ENCODE measurements at regions not wholly inside any gene's neighbourhood (a gene's known extent, or its start where the extent isn't known, plus 50 kb on each side); places are given as distances from the start of the nearest gene placed in this dataset.

DNA sequence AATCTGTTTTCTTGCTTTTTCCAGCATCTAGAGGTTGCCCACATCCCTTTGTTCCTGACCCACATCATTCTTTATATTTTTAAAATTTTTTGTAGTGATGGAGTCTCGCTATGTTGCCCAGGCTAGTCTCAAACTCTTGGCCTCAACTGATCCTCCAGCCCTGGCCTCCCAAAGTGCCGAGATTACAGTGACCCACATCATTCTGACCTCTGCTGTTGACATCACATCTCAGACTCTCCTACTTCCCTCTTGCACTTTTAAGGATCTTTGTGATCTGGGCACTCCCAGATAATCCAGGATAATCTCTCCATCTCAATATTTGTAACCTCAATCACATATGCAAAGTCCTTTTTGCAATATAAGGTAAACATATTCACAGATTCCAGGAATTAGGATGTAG lies 266.6 kb downstream of the MEX3B start (continued):
- TF ChIP-seq, protein P1, sequence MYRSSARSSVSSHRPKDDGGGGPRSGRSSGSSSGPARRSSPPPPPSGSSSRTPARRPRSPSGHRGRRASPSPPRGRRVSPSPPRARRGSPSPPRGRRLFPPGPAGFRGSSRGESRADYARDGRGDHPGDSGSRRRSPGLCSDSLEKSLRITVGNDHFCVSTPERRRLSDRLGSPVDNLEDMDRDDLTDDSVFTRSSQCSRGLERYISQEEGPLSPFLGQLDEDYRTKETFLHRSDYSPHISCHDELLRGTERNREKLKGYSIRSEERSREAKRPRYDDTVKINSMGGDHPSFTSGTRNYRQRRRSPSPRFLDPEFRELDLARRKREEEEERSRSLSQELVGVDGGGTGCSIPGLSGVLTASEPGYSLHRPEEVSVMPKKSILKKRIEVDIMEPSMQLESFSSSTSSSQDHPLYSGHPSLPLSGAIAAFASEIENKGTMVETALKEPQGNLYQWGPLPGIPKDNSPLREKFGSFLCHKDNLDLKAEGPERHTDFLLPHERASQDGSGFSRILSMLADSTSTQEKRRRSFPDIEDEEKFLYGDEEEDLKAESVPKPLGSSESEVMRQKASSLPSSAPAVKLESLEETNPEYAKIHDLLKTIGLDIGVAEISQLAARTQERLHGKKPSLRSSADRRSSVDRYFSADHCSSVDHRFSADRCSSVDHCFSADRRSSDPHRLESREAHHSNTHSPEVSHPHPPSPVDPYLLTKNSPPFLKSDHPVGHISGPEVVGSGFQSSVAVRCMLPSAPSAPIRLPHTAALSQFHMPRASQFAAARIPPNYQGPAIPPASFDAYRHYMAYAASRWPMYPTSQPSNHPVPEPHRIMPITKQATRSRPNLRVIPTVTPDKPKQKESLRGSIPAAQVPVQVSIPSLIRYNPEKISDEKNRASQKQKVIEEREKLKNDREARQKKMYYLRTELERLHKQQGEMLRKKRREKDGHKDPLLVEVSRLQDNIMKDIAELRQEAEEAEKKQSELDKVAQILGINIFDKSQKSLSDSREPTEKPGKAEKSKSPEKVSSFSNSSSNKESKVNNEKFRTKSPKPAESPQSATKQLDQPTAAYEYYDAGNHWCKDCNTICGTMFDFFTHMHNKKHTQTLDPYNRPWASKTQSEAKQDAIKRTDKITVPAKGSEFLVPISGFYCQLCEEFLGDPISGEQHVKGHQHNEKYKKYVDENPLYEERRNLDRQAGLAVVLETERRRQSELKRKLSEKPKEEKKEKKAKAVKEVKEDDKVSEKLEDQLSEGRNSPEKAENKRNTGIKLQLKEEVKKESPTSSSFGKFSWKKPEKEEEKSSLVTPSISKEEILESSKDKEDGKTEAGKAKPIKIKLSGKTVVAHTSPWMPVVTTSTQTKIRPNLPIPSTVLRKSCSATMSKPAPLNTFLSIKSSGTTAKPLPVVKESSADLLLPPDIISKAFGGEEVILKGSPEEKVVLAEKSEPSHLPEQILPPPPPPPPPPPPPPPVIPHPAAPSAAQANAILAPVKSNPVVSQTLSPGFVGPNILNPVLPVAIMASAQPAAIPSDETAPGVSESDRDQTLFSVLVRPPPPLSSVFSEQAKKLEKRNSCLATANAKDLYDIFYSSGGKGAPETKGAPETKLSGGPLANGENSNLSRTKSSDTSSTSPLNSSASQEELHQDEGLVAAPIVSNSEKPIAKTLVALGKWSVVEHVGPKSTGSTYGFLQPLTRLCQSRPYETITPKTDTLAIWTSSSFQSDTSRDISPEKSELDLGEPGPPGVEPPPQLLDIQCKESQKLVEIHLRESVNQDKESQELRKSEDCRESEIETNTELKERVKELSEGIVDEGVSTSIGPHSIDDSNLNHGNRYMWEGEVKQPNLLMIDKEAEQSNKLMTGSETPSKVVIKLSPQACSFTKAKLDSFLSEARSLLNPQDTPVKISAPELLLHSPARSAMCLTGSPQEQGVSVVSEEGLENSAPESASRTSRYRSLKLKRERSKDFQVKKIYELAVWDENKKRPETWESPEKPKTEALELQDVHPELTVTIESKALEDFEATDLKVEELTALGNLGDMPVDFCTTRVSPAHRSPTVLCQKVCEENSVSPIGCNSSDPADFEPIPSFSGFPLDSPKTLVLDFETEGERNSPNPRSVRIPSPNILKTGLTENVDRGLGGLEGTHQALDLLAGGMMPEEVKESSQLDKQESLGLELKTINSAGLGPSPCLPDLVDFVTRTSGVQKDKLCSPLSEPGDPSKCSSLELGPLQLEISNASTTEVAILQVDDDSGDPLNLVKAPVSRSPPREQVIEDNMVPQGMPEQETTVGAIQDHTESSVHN (IDR thresholded peaks at IDR 0.05; ENCODE audit: borderline replicate concordance in 1 of 2, low read depth in 1 of 2), result no peak
- TF ChIP-seq ARID1B (IDR thresholded peaks at IDR 0.05), result no peak

DNA sequence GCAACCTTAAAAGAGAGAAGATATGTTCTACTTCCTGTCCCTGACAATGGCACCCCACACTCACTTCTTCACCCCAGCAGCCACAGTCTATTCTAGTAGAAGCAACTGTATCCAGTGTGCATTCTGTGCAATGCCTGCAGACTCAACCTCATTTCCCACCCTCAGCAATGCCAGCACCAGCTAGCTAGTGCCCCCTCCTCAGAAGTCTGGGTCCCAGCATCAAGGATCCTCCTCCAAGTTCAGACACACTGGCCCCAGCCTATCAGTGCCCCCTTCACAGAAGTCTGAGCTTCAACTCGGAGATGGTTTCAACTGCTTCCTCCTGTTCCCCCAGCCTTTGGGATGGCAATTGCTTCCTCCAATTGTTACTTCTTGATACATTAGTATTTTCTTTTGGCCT lies 268.3 kb downstream of the MEX3B start:
- no peak for ATAC-seq
- WGBS (ENCODE audit: insufficient coverage, low coverage, missing lambda C conversion rate), result 13% methylated on average over 1 of the region's 1 CpG
- no peaks in the 10 kb centered on the region for H3K9me3 ChIP-seq (replicated peaks; ENCODE audit: control insufficient read depth, insufficient read depth, low read depth, low read length)
- FAIRE-seq, result no peak
- H3K4me3 ChIP-seq, result no peak overlapping the region
- BruUV-seq (replicated peaks), result no TSS peak
- H3K9me1 ChIP-seq (ENCODE audit: control insufficient read depth, insufficient read depth, low read length), result no peaks in the 10 kb centered on the region
- intact Hi-C loops (cut with micrococcal nuclease) (no loop called here), in situ Hi-C loops (cut with MboI) (no loop called here)
- no peak overlapping the region for H2AFZ ChIP-seq (ENCODE audit: low read depth, low read length)
- DNase-seq (ENCODE audit: extremely low read depth in 1 of 4, low spot score in 3 of 4), result no peak
- no peaks in the 10 kb centered on the region for H3K36me3 ChIP-seq (ENCODE audit: control insufficient read depth, insufficient read depth, low read length)
- CTCF ChIA-PET (ENCODE audit: low intra/inter-chr PET ratio), result no interaction called here
- H3K27ac ChIP-seq (ENCODE audit: extremely low read depth, low read depth, low read length), result no peak overlapping the region
- POLR2A ChIA-PET, result no interaction called here
- no peak overlapping the region for H3K4me2 ChIP-seq (ENCODE audit: insufficient read depth, low read length)
- no peaks in the 10 kb centered on the region; the same call in 1 of the 2 replicates for H4K20me1 ChIP-seq (replicated peaks; ENCODE audit: control insufficient read depth, insufficient read depth, low read length)
- no peaks in the 10 kb centered on the region for H3K79me2 ChIP-seq (ENCODE audit: control insufficient read depth, insufficient read depth, low read length)
- H3K27me3 ChIP-seq (ENCODE audit: control insufficient read depth in 2 of 2, insufficient read depth in 2 of 2, low read length in 2 of 2), result peaks cover 0 to 3% of the 10 kb centered on the region in 2 experiments; a peak in 1 of 5 replicates
- no peaks in the 10 kb centered on the region for H3K4me1 ChIP-seq (replicated peaks in 1 of 2; ENCODE audit: control insufficient read depth in 2 of 2, insufficient read depth in 2 of 2, low read length in 2 of 2)
- H3K9ac ChIP-seq (ENCODE audit: insufficient read depth in 1 of 2, low read depth in 2 of 2, low read length in 2 of 2), result no peak overlapping the region
- TF ChIP-seq PTTG1 (tag; IDR thresholded peaks at IDR 0.05; ENCODE audit: low read depth) (no peak), ZNF431 (CRISPR knock-in tag; IDR thresholded peaks at IDR 0.05) (no peak), RHOXF2B (CRISPR knock-in tag; conservative IDR thresholded peaks at IDR 0.05) (no peak), RFX5 (IDR thresholded peaks at IDR 0.05; ENCODE audit: low read depth, low read length) (no peak), CBX8 (IDR thresholded peaks at IDR 0.05; ENCODE audit: borderline replicate concordance, extremely low read depth, low read depth, low read length, poor library complexity, severe bottlenecking) (no peak), SMARCC2 (IDR thresholded peaks at IDR 0.05; ENCODE audit: low read depth) (no peak)
- TF ChIP-seq, protein P2, sequence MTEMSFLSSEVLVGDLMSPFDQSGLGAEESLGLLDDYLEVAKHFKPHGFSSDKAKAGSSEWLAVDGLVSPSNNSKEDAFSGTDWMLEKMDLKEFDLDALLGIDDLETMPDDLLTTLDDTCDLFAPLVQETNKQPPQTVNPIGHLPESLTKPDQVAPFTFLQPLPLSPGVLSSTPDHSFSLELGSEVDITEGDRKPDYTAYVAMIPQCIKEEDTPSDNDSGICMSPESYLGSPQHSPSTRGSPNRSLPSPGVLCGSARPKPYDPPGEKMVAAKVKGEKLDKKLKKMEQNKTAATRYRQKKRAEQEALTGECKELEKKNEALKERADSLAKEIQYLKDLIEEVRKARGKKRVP (CRISPR knock-in tag; IDR thresholded peaks at IDR 0.05), result no peak
- TF ChIP-seq, protein P3, sequence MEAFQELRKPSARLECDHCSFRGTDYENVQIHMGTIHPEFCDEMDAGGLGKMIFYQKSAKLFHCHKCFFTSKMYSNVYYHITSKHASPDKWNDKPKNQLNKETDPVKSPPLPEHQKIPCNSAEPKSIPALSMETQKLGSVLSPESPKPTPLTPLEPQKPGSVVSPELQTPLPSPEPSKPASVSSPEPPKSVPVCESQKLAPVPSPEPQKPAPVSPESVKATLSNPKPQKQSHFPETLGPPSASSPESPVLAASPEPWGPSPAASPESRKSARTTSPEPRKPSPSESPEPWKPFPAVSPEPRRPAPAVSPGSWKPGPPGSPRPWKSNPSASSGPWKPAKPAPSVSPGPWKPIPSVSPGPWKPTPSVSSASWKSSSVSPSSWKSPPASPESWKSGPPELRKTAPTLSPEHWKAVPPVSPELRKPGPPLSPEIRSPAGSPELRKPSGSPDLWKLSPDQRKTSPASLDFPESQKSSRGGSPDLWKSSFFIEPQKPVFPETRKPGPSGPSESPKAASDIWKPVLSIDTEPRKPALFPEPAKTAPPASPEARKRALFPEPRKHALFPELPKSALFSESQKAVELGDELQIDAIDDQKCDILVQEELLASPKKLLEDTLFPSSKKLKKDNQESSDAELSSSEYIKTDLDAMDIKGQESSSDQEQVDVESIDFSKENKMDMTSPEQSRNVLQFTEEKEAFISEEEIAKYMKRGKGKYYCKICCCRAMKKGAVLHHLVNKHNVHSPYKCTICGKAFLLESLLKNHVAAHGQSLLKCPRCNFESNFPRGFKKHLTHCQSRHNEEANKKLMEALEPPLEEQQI (IDR thresholded peaks at IDR 0.05), result no peak
